HEK293 (cell line): ENCODE measurements at regions not wholly inside any gene's neighbourhood (a gene's known extent, or its start where the extent isn't known, plus 50 kb on each side); places are given as distances from the start of the nearest gene placed in this dataset.
A peak's percentile ranks its signal among the peaks of the same experiment; 100 is the strongest.

ENCODE experiments used
- BCL6B ChIP-seq: fragments of 450-650 bp; formaldehyde crosslinking; IDR thresholded peaks from 2 replicates; pipeline ENCODE4 v1.5.1; 2017; ENCODE audit warnings: missing biosample characterization, missing genetic modification characterization
- CTCF ChIP-seq: fragments of 450-650 bp; formaldehyde crosslinking; IDR thresholded peaks from 2 replicates; pipeline ENCODE4 v1.5.1; 2016; ENCODE audit warnings: missing biosample characterization, missing genetic modification characterization
- EGR2 ChIP-seq: fragments of 450-650 bp; formaldehyde crosslinking; IDR thresholded peaks from 2 replicates; pipeline ENCODE4 v1.5.1; 2016; ENCODE audit warnings: low read depth, missing biosample characterization, missing genetic modification characterization
- KLF7 ChIP-seq: fragments of 450-650 bp; formaldehyde crosslinking; IDR thresholded peaks from 2 replicates; pipeline ENCODE4 v1.5.1; 2016; ENCODE audit warnings: missing biosample characterization, missing genetic modification characterization, borderline replicate concordance
- MEIS1 ChIP-seq: sonication (generic); formaldehyde crosslinking; IDR thresholded peaks from 2 replicates; pipeline ENCODE4 v1.8.1; 2022; ENCODE audit warnings: missing genetic modification reagents, mild to moderate bottlenecking, borderline replicate concordance
- RBAK ChIP-seq: fragments of 450-650 bp; formaldehyde crosslinking; IDR thresholded peaks from 2 replicates; pipeline ENCODE4 v1.5.1; 2016; ENCODE audit warnings: missing biosample characterization, missing genetic modification characterization
- SETDB1 ChIP-seq: IDR thresholded peaks from one replicate; pipeline ENCODE4 v1.6.1; 2017; ENCODE audit warnings: mild to moderate bottlenecking, low read length, moderate library complexity, mixed read lengths; ENCODE audit not compliant: insufficient read length
- SP3 ChIP-seq: fragments of 450-650 bp; formaldehyde crosslinking; IDR thresholded peaks from 2 replicates; pipeline ENCODE4 v1.5.1; 2016; ENCODE audit warnings: missing biosample characterization, missing genetic modification characterization
- YY2 ChIP-seq: fragments of 450-650 bp; formaldehyde crosslinking; IDR thresholded peaks from 2 replicates; pipeline ENCODE4 v1.5.1; 2016; ENCODE audit warnings: missing biosample characterization, missing genetic modification characterization
- ZBTB7A ChIP-seq: fragments of 450-650 bp; formaldehyde crosslinking; IDR thresholded peaks from 2 replicates; pipeline ENCODE4 v1.5.1; 2016; ENCODE audit warnings: low read depth, missing biosample characterization, missing genetic modification characterization
- ZFHX2 ChIP-seq: fragments of 450-650 bp; formaldehyde crosslinking; conservative IDR thresholded peaks from 2 replicates; pipeline ENCODE4 v1.5.1; 2016; ENCODE audit warnings: missing biosample characterization, missing genetic modification characterization
- ZFP41 ChIP-seq: fragments of 450-650 bp; formaldehyde crosslinking; IDR thresholded peaks from 2 replicates; pipeline ENCODE4 v1.5.1; 2016; ENCODE audit warnings: missing biosample characterization, missing genetic modification characterization, borderline replicate concordance
- ZNF121 ChIP-seq: fragments of 450-650 bp; formaldehyde crosslinking; IDR thresholded peaks from 2 replicates; pipeline ENCODE4 v1.5.1; 2016; ENCODE audit warnings: missing biosample characterization, missing genetic modification characterization
- ZNF157 ChIP-seq: fragments of 450-650 bp; formaldehyde crosslinking; IDR thresholded peaks from 2 replicates; pipeline ENCODE4 v1.5.1; 2016; ENCODE audit warnings: missing biosample characterization, missing genetic modification characterization
- ZNF19 ChIP-seq: fragments of 450-650 bp; formaldehyde crosslinking; IDR thresholded peaks from 2 replicates; pipeline ENCODE4; 2016; ENCODE audit warnings: missing biosample characterization, missing genetic modification characterization, low read depth
- ZNF239 ChIP-seq: fragments of 450-650 bp; formaldehyde crosslinking; IDR thresholded peaks from 2 replicates; pipeline ENCODE4 v1.5.1; 2016; ENCODE audit warnings: missing biosample characterization, missing genetic modification characterization
- ZNF248 ChIP-seq: fragments of 450-650 bp; formaldehyde crosslinking; IDR thresholded peaks from 2 replicates; pipeline ENCODE4 v1.5.1; 2017; ENCODE audit warnings: missing biosample characterization, missing genetic modification characterization
- ZNF274 ChIP-seq, 2 experiments: fragments of 200-500 bp in 1 of 2; fragments of 450-650 bp in 1 of 2; sonication (Bioruptor generic) in 1 of 2; formaldehyde crosslinking in 1 of 2; IDR thresholded peaks; 2 replicates each; pipeline versions ENCODE4 v1.5.1 to v1.6.1; 2014 to 2016; ENCODE audit warnings: borderline replicate concordance in 1 of 2, inconsistent platforms in 1 of 2, low read length in 1 of 2, missing biosample characterization in 1 of 2, missing genetic modification characterization in 1 of 2
- ZNF37A ChIP-seq: fragments of 450-650 bp; IDR thresholded peaks from 2 replicates; pipeline ENCODE4 v1.5.1; 2018; ENCODE audit warnings: missing biosample characterization, missing genetic modification characterization
- ZNF416 ChIP-seq: fragments of 450-650 bp; formaldehyde crosslinking; IDR thresholded peaks from 2 replicates; pipeline ENCODE4 v1.5.1; 2016; ENCODE audit warnings: missing biosample characterization, missing genetic modification characterization
- ZNF449 ChIP-seq: fragments of 450-650 bp; formaldehyde crosslinking; IDR thresholded peaks from 2 replicates; pipeline ENCODE4 v1.5.1; 2017; ENCODE audit warnings: missing biosample characterization, mild to moderate bottlenecking, missing genetic modification characterization, moderate library complexity
- ZNF488 ChIP-seq: fragments of 450-650 bp; formaldehyde crosslinking; IDR thresholded peaks from 2 replicates; pipeline ENCODE4 v1.5.1; 2016; ENCODE audit warnings: missing biosample characterization, missing genetic modification characterization
- ZNF501 ChIP-seq: fragments of 450-650 bp; formaldehyde crosslinking; IDR thresholded peaks from 2 replicates; pipeline ENCODE4 v1.5.1; 2016; ENCODE audit warnings: missing biosample characterization, missing genetic modification characterization
- ZNF514 ChIP-seq: fragments of 450-650 bp; formaldehyde crosslinking; IDR thresholded peaks from 2 replicates; pipeline ENCODE4 v1.5.1; 2016; ENCODE audit warnings: missing biosample characterization, missing genetic modification characterization
- ZNF529 ChIP-seq: fragments of 450-650 bp; formaldehyde crosslinking; IDR thresholded peaks from 2 replicates; pipeline ENCODE4 v1.5.1; 2017; ENCODE audit warnings: missing genetic modification characterization, missing biosample characterization; ENCODE audit not compliant: insufficient replicate concordance
- ZNF544 ChIP-seq: fragments of 450-650 bp; formaldehyde crosslinking; IDR thresholded peaks from 2 replicates; pipeline ENCODE4 v1.5.0; 2017; ENCODE audit warnings: missing biosample characterization, missing genetic modification characterization
- ZNF596 ChIP-seq: fragments of 450-650 bp; IDR thresholded peaks from 2 replicates; pipeline ENCODE4 v1.5.0; 2018; ENCODE audit warnings: missing biosample characterization, mild to moderate bottlenecking, missing genetic modification characterization, moderate library complexity
- ZNF621 ChIP-seq: fragments of 450-650 bp; formaldehyde crosslinking; IDR thresholded peaks from 2 replicates; pipeline ENCODE4 v1.5.1; 2017; ENCODE audit warnings: missing biosample characterization, missing genetic modification characterization
- ZNF624 ChIP-seq: fragments of 450-650 bp; formaldehyde crosslinking; IDR thresholded peaks from 2 replicates; pipeline ENCODE4 v1.5.1; 2017; ENCODE audit warnings: missing biosample characterization, missing genetic modification characterization
- ZNF664 ChIP-seq: fragments of 450-650 bp; formaldehyde crosslinking; IDR thresholded peaks from 2 replicates; pipeline ENCODE4 v1.5.1; 2016; ENCODE audit warnings: missing biosample characterization, missing genetic modification characterization
- ZNF704 ChIP-seq: fragments of 450-650 bp; formaldehyde crosslinking; IDR thresholded peaks from 2 replicates; pipeline ENCODE4 v1.5.1; 2016; ENCODE audit warnings: missing biosample characterization, missing genetic modification characterization
- ZNF747 ChIP-seq: fragments of 450-650 bp; formaldehyde crosslinking; IDR thresholded peaks from 2 replicates; pipeline ENCODE4 v1.5.1; 2016; ENCODE audit warnings: missing biosample characterization, missing genetic modification characterization
- ZNF791 ChIP-seq: fragments of 450-650 bp; formaldehyde crosslinking; IDR thresholded peaks from 2 replicates; pipeline ENCODE4 v1.5.1; 2016; ENCODE audit warnings: missing biosample characterization, missing genetic modification characterization
- ZSCAN16 ChIP-seq: fragments of 450-650 bp; formaldehyde crosslinking; IDR thresholded peaks from 2 replicates; pipeline ENCODE4 v1.5.1; 2016; ENCODE audit warnings: missing biosample characterization, missing genetic modification characterization
- ZSCAN23 ChIP-seq: fragments of 450-650 bp; formaldehyde crosslinking; IDR thresholded peaks from 2 replicates; pipeline ENCODE4 v1.5.1; 2016; ENCODE audit warnings: missing biosample characterization, missing genetic modification characterization

- no peak for TF ChIP-seq ZBTB7A (tag by site-specific recombination)
- TF ChIP-seq ZNF501 (tag by site-specific recombination) = 0 out of 2 replicates have a peak, but pooled peaks have one; percentile 30
- TF ChIP-seq ZNF544 = no peak
- TF ChIP-seq BCL6B = no peak
- no peak for TF ChIP-seq ZNF747 (tag by site-specific recombination)
- TF ChIP-seq ZNF596 (tag by site-specific recombination) = no peak
- TF ChIP-seq SETDB1 = no peak
- TF ChIP-seq ZNF19 (tag by site-specific recombination) = no peak
- TF ChIP-seq ZNF274 (IDR thresholded peaks at IDR 0.05; ENCODE audit: low read length) = no peak
- TF ChIP-seq ZNF274 (tag by site-specific recombination; IDR thresholded peaks at IDR 0.05; ENCODE audit: borderline replicate concordance) = no peak
- no peak for TF ChIP-seq KLF7 (tag by site-specific recombination)
- TF ChIP-seq ZNF157 (tag by site-specific recombination) = no peak
- TF ChIP-seq ZNF416 (tag by site-specific recombination) = no peak
- peak; percentile 3; the same call in 1 of the 2 replicates for TF ChIP-seq EGR2 (tag by site-specific recombination)
- TF ChIP-seq ZNF37A (tag by site-specific recombination) = no peak
- TF ChIP-seq ZNF248 (tag by site-specific recombination) = no peak
- no peak for TF ChIP-seq RBAK (tag by site-specific recombination)
- TF ChIP-seq ZNF529 = no peak
- TF ChIP-seq MEIS1 = no peak
- no peak for TF ChIP-seq CTCF
- no peak for TF ChIP-seq ZNF488 (tag by site-specific recombination)
- TF ChIP-seq ZNF121 = no peak
- no peak for TF ChIP-seq YY2 (tag by site-specific recombination)
- no peak for TF ChIP-seq ZSCAN23
- no peak for TF ChIP-seq ZNF621 (tag by site-specific recombination)
- peak; percentile 77 for TF ChIP-seq SP3 (tag by site-specific recombination)
- TF ChIP-seq ZNF704 (tag by site-specific recombination) = no peak
- no peak for TF ChIP-seq ZNF791 (tag by site-specific recombination)
- TF ChIP-seq ZNF449 (tag by site-specific recombination) = peak; percentile 90
- peak; percentile 26; the same call in 1 of the 2 replicates for TF ChIP-seq ZFHX2 (tag by site-specific recombination)
- TF ChIP-seq ZNF624 (tag by site-specific recombination) = no peak
- no peak for TF ChIP-seq ZNF664
- TF ChIP-seq ZNF514 (tag by site-specific recombination) = no peak
- TF ChIP-seq ZNF239 = no peak
- TF ChIP-seq ZSCAN16 (tag by site-specific recombination) = no peak
- no peak for TF ChIP-seq ZFP41 (tag by site-specific recombination)
Measured at GRCh38 chr10:50991456-50992355, 82.6 kb upstream of the PRKG1 start (continued).
